MM.1S (cell line): ENCODE measurements at regions not wholly inside any gene's neighbourhood (a gene's known extent, or its start where the extent isn't known, plus 50 kb on each side); places are given as distances from the start of the nearest gene placed in this dataset.

Experiments used
- CTCF ChIP-seq: fragments of 300-600 bp; sonication (generic); IDR thresholded peaks from 2 replicates; pipeline ENCODE4 v1.5.1; 2016; ENCODE audit warnings: antibody characterized with exemption, low read length, mixed read lengths
- EZH2 ChIP-seq: fragments of 300-600 bp; sonication (generic); optimal IDR thresholded peaks from 2 replicates; pipeline ENCODE3; 2017; ENCODE audit warnings: low read depth, mild to moderate bottlenecking, antibody characterized with exemption, low read length, mixed read lengths

- TF ChIP-seq CTCF: no peak
- TF ChIP-seq EZH2: no peak
Observed at GRCh38 chr9:1962588-1963106, 52.5 kb upstream of the SMARCA2 start.
